ENCODE measurements at regions not wholly inside any gene's neighbourhood (a gene's known extent, or its start where the extent isn't known, plus 50 kb on each side); places are given as distances from the start of the nearest gene placed in this dataset.
A peak's percentile ranks its signal among the peaks of the same experiment; 100 is the strongest.

GRCh38 chr16:76724181-76724580 lies 447.0 kb downstream of the CNTNAP4 start:
- DNase-seq, result no peak

- DNase-seq, result peak in 2 of 3 experiments; percentile 70 to 90
Observed at GRCh38 chr16:76729525-76729924, 452.3 kb downstream of the CNTNAP4 start.

- DNase-seq, result peak in 1 of 3 experiments; percentile 20
Observed at GRCh38 chr16:76732894-76733293, 455.7 kb downstream of the CNTNAP4 start.

- peak in 1 of 3 experiments; percentile 13 for DNase-seq
Observed at GRCh38 chr16:76741623-76742022, 449.4 kb upstream of the MON1B start.

- peak; percentile 0 to 91 (median 59) for DNase-seq
Observed at GRCh38 chr16:76748461-76749348, 442.3 kb upstream of the MON1B start.

GRCh38 chr16:76749780-76750375 lies 441.1 kb upstream of the MON1B start:
- peak in 2 of 3 experiments; percentile 18 to 63 for DNase-seq

- DNase-seq, result no peak
Observed at GRCh38 chr16:76755496-76755895, 435.5 kb upstream of the MON1B start.

- DNase-seq, result no peak
Observed at GRCh38 chr16:76756423-76756822, 434.6 kb upstream of the MON1B start.

GRCh38 chr16:76756951-76757350 lies 434.0 kb upstream of the MON1B start:
- no peak for DNase-seq

GRCh38 chr16:76766538-76766937 lies 424.5 kb upstream of the MON1B start:
- no peak for DNase-seq

GRCh38 chr16:76768316-76768715 lies 422.7 kb upstream of the MON1B start:
- DNase-seq, result no peak

- DNase-seq, result no peak
Observed at GRCh38 chr16:76768948-76769347, 422.0 kb upstream of the MON1B start.

GRCh38 chr16:76771216-76771615 lies 419.8 kb upstream of the MON1B start:
- DNase-seq, result no peak

GRCh38 chr16:76777721-76778465 lies 413.1 kb upstream of the MON1B start:
- DNase-seq, result peak in 1 of 3 experiments; percentile 7

- DNase-seq, result no peak
Observed at GRCh38 chr16:76780556-76780955, 410.4 kb upstream of the MON1B start.

- DNase-seq, result peak in 1 of 3 experiments; percentile 1
Observed at GRCh38 chr16:76784530-76784929, 406.5 kb upstream of the MON1B start.

GRCh38 chr16:76787394-76787793 lies 403.6 kb upstream of the MON1B start:
- DNase-seq, result no peak

GRCh38 chr16:76791151-76791550 lies 399.8 kb upstream of the MON1B start:
- no peak for DNase-seq

GRCh38 chr16:76796416-76796815 lies 394.6 kb upstream of the MON1B start:
- DNase-seq, result peak in 1 of 3 experiments; percentile 4

- DNase-seq, result no peak
Observed at GRCh38 chr16:76796978-76797377, 394.0 kb upstream of the MON1B start.

- DNase-seq, result no peak
Observed at GRCh38 chr16:76797457-76797856, 393.5 kb upstream of the MON1B start.

- no peak for DNase-seq
Observed at GRCh38 chr16:76800196-76800595, 390.8 kb upstream of the MON1B start.

- no peak for DNase-seq
Observed at GRCh38 chr16:76801357-76801756, 389.6 kb upstream of the MON1B start.

GRCh38 chr16:76816475-76816874 lies 374.5 kb upstream of the MON1B start:
- no peak for DNase-seq

Data from NCI-H1417 (cell line).